Activated CD4-positive, CD25-positive, alpha-beta regulatory T cell (primary cell): ENCODE measurements at regions not wholly inside any gene's neighbourhood (a gene's known extent, or its start where the extent isn't known, plus 50 kb on each side); places are given as distances from the start of the nearest gene placed in this dataset.

ENCODE experiments used
- DNase-seq, 4 experiments: peaks; one replicate each; lab custom pipeline; 2025; lab: John Stamatoyannopoulos, UW

- DNase-seq: no peak
Measured at GRCh38 chrX:98605941-98606340, 1722.2 kb downstream of the RPA4 start.

- no peak for DNase-seq
Measured at GRCh38 chrX:98607739-98608138, 1724.0 kb downstream of the RPA4 start.

GRCh38 chrX:98627645-98628044 lies 1743.9 kb downstream of the RPA4 start:
- no peak for DNase-seq

- no peak for DNase-seq
Measured at GRCh38 chrX:98637451-98637850, 1753.7 kb downstream of the RPA4 start.

- no peak for DNase-seq
Measured at GRCh38 chrX:98646351-98646750, 1762.6 kb downstream of the RPA4 start.

GRCh38 chrX:98654565-98654964 lies 1755.5 kb downstream of the PCDH19 start:
- no peak for DNase-seq
